ENCODE measurements at regions not wholly inside any gene's neighbourhood (a gene's known extent, or its start where the extent isn't known, plus 50 kb on each side); places are given as distances from the start of the nearest gene placed in this dataset.

GRCh38 chr10:78639629-78640028 is 429.1 kb upstream of the ZMIZ1 start:
- TF ChIP-seq CTCF (IDR thresholded peaks at IDR 0.05) (no peak), POLR2A (IDR thresholded peaks at IDR 0.05) (no peak)
